Natural killer cell (primary cell): ENCODE measurements at regions not wholly inside any gene's neighbourhood (a gene's known extent, or its start where the extent isn't known, plus 50 kb on each side); places are given as distances from the start of the nearest gene placed in this dataset.

Source experiments
- ATAC-seq, 3 donors: fragments of 150-1000 bp in 2 of 3; fragments of 200-7000 bp in 1 of 3; cut with Tn5 transposase; 1 replicate in 1 of 3; 2 replicates in 2 of 3; pipeline ENCODE4 v1.10.0; 2021; ENCODE audit warnings: mild to moderate bottlenecking in 2 of 3, moderate library complexity in 2 of 3
- DNase-seq, 2 donors: peaks; one replicate each; pipeline versions ENCODE4 v3.0.0 to v3.0.0-alpha.2; 2013 to 2021; ENCODE audit warnings: mixed read lengths in 1 of 2
- H3K27ac ChIP-seq: one replicate; pipeline ENCODE4 v1.5.1; 2013; ENCODE audit warnings: mild to moderate bottlenecking, low read length
- H3K27me3 ChIP-seq: one replicate; pipeline ENCODE4 v1.6.1; 2013; ENCODE audit warnings: low read length; ENCODE audit not compliant: control insufficient read depth, insufficient read depth
- H3K36me3 ChIP-seq: one replicate; pipeline ENCODE4 v1.6.1; 2013; ENCODE audit warnings: low read length; ENCODE audit not compliant: control insufficient read depth, insufficient read depth
- H3K4me1 ChIP-seq: one replicate; pipeline ENCODE4 v1.6.1; 2013; ENCODE audit warnings: low read length; ENCODE audit not compliant: control insufficient read depth, insufficient read depth
- H3K4me3 ChIP-seq: one replicate; pipeline ENCODE4 v1.5.1; 2013; ENCODE audit warnings: low read length
- H3K9me3 ChIP-seq: one replicate; pipeline ENCODE4 v1.6.1; 2013; ENCODE audit warnings: low read length; ENCODE audit not compliant: control insufficient read depth, insufficient read depth
- H3K27ac Mint-ChIP-seq, 2 donors: one replicate each; pipeline ENCODE4 v1.8.0; 2022; ENCODE audit warnings: mild to moderate bottlenecking in 2 of 2, mixed read lengths in 2 of 2, moderate library complexity in 1 of 2
- H3K27me3 Mint-ChIP-seq, 2 donors: one replicate each; pipeline ENCODE4 v1.8.0; 2022; ENCODE audit warnings: low read depth in 2 of 2, mixed read lengths in 2 of 2
- H3K36me3 Mint-ChIP-seq: one replicate; pipeline ENCODE4 v1.8.0; 2022; ENCODE audit warnings: mixed read lengths
- H3K4me1 Mint-ChIP-seq, 2 donors: one replicate each; pipeline ENCODE4 v1.8.0; 2022; ENCODE audit warnings: mixed read lengths in 2 of 2
- H3K4me3 Mint-ChIP-seq: one replicate; pipeline ENCODE4 v1.8.0; 2022; ENCODE audit warnings: mild to moderate bottlenecking, moderate library complexity, mixed read lengths
- H3K9me3 Mint-ChIP-seq, 2 donors: one replicate each; pipeline ENCODE4 v1.8.0; 2022; ENCODE audit warnings: mixed read lengths in 2 of 2
- CTCF ChIP-seq: fragments of 200-600 bp; IDR thresholded peaks from one replicate; pipeline ENCODE4 v1.8.0; 2022; ENCODE audit warnings: antibody characterized with exemption
- WGBS: methylation state at CpG from one replicate; pipeline ENCODE4 v1.1.7; 2013; ENCODE audit warnings: missing lambda C conversion rate; ENCODE audit not compliant: insufficient coverage; 5-methylcytosine and 5-hydroxymethylcytosine counted together
- intact Hi-C: fragments of 100-400 bp; cut with micrococcal nuclease; formaldehyde crosslinking; loops from one replicate; pipeline ENCODE4 v1.14.2; 2022

- H3K9me3 ChIP-seq = no peaks in the 10 kb centered on the region
- no peak for TF ChIP-seq CTCF
- Mint-ChIP-seq H3K4me3 (no peak overlapping the region), H3K27me3 (peaks cover 8 to 21% of the 10 kb centered on the region in 2 donors), H3K27ac (no peak overlapping the region), H3K36me3 (no peaks in the 10 kb centered on the region), H3K4me1 (no peaks in the 10 kb centered on the region), H3K9me3 (peaks cover 0 to 3% of the 10 kb centered on the region in 2 donors)
- no peaks in the 10 kb centered on the region for H3K4me1 ChIP-seq
- H3K4me3 ChIP-seq = no peak overlapping the region
- no peaks in the 10 kb centered on the region for H3K36me3 ChIP-seq
- no peak overlapping the region for H3K27ac ChIP-seq
- H3K27me3 ChIP-seq = no peaks in the 10 kb centered on the region
- intact Hi-C loops = no loop called here
- ATAC-seq (no peak), DNase-seq (no peak)
- WGBS = 72% methylated on average over 10 of the region's 10 CpGs
These were observed 150.9 kb upstream of the LINGO1 start for GRCh38 chr15:77783636-77784035.

GRCh38 chr15:77782691-77783090 is 150.0 kb upstream of the LINGO1 start:
- Mint-ChIP-seq H3K4me3 (no peak overlapping the region), H3K27ac (no peak overlapping the region), H3K36me3 (no peaks in the 10 kb centered on the region), H3K4me1 (no peaks in the 10 kb centered on the region), H3K9me3 (peaks cover 0 to 3% of the 10 kb centered on the region in 2 donors), H3K27me3 (peaks cover under 1 to 18% of the 10 kb centered on the region in 2 donors)
- DNase-seq = no peak
- Histone ChIP-seq H3K4me1 (no peaks in the 10 kb centered on the region), H3K9me3 (no peaks in the 10 kb centered on the region), H3K36me3 (no peaks in the 10 kb centered on the region), H3K27me3 (no peaks in the 10 kb centered on the region), H3K27ac (no peak overlapping the region), H3K4me3 (no peak overlapping the region)
- ATAC-seq = no peak
- intact Hi-C loops = no loop called here
- no peak for TF ChIP-seq CTCF
- WGBS = 87% methylated on average over 4 of the region's 4 CpGs

- peaks cover 0 to 3% of the 10 kb centered on the region in 2 donors for H3K9me3 Mint-ChIP-seq
- no peak overlapping the region for H3K4me3 Mint-ChIP-seq
- ATAC-seq (no peak), DNase-seq (no peak)
- peaks cover 0 to 18% of the 10 kb centered on the region in 2 donors for H3K27me3 Mint-ChIP-seq
- no peak for TF ChIP-seq CTCF
- no peak overlapping the region for H3K27ac Mint-ChIP-seq
- Histone ChIP-seq H3K27ac (no peak overlapping the region), H3K4me1 (no peaks in the 10 kb centered on the region), H3K4me3 (no peak overlapping the region), H3K9me3 (no peaks in the 10 kb centered on the region), H3K36me3 (no peaks in the 10 kb centered on the region), H3K27me3 (no peaks in the 10 kb centered on the region)
- intact Hi-C loops = no loop called here
- no peaks in the 10 kb centered on the region for H3K4me1 Mint-ChIP-seq
- H3K36me3 Mint-ChIP-seq = no peaks in the 10 kb centered on the region
- 85% methylated on average over 8 of the region's 8 CpGs for WGBS
These were observed 149.2 kb upstream of the LINGO1 start for GRCh38 chr15:77781946-77782240.

- no peaks in the 10 kb centered on the region for H3K27me3 ChIP-seq
- no peaks in the 10 kb centered on the region for H3K4me1 ChIP-seq
- no peak for TF ChIP-seq CTCF
- Mint-ChIP-seq H3K9me3 (peaks cover 0 to 3% of the 10 kb centered on the region in 2 donors), H3K27ac (no peak overlapping the region), H3K27me3 (peaks cover 0 to 18% of the 10 kb centered on the region in 2 donors), H3K4me3 (no peak overlapping the region), H3K36me3 (no peaks in the 10 kb centered on the region), H3K4me1 (no peaks in the 10 kb centered on the region)
- no peak for DNase-seq
- ATAC-seq = no peak
- H3K27ac ChIP-seq = no peak overlapping the region
- H3K4me3 ChIP-seq = no peak overlapping the region
- WGBS = 89% methylated on average over 14 of the region's 16 CpGs
- no peaks in the 10 kb centered on the region for H3K9me3 ChIP-seq
- intact Hi-C loops = no loop called here
- H3K36me3 ChIP-seq = no peaks in the 10 kb centered on the region
These were observed 148.6 kb upstream of the LINGO1 start for GRCh38 chr15:77781151-77781945.
